ENCODE measurements at regions not wholly inside any gene's neighbourhood (a gene's known extent, or its start where the extent isn't known, plus 50 kb on each side); places are given as distances from the start of the nearest gene placed in this dataset.

DNA sequence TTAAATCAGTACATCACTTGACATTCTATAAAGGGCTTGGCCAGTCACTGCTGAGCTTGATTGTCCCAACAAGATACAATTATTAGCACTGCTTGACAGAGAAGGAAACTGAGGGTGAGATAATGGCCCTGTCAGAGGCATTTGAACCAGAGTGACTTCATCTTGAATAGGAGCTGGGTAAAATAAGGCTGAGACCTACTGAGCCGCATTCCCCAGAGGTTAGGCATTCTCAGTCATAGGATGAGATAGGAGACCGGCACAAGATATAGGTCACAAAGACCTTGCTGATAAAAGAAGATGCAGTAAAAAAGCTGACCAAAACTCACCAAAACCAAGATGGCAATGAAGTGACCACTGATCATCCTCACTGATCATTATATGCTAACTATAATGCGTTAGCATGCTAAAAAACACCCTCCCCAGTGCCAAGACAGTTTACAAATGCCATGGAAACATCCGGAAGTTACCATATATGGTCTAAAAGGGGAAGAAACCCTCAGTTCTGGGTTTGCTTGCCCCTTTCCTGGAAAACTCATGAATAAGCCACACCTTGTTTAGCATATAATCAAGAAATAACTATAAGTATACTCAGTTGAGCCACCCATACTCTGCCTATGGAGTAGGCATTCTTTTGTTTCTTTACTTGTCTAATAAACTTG lies 239.1 kb upstream of the SETMAR start:
- no peak for TF ChIP-seq POLR2A (IDR thresholded peaks at IDR 0.05)
- TF ChIP-seq, protein P1, sequence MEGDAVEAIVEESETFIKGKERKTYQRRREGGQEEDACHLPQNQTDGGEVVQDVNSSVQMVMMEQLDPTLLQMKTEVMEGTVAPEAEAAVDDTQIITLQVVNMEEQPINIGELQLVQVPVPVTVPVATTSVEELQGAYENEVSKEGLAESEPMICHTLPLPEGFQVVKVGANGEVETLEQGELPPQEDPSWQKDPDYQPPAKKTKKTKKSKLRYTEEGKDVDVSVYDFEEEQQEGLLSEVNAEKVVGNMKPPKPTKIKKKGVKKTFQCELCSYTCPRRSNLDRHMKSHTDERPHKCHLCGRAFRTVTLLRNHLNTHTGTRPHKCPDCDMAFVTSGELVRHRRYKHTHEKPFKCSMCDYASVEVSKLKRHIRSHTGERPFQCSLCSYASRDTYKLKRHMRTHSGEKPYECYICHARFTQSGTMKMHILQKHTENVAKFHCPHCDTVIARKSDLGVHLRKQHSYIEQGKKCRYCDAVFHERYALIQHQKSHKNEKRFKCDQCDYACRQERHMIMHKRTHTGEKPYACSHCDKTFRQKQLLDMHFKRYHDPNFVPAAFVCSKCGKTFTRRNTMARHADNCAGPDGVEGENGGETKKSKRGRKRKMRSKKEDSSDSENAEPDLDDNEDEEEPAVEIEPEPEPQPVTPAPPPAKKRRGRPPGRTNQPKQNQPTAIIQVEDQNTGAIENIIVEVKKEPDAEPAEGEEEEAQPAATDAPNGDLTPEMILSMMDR (IDR thresholded peaks at IDR 0.05) = no peak
